ENCODE measurements at regions not wholly inside any gene's neighbourhood (a gene's known extent, or its start where the extent isn't known, plus 50 kb on each side); places are given as distances from the start of the nearest gene placed in this dataset.

DNA sequence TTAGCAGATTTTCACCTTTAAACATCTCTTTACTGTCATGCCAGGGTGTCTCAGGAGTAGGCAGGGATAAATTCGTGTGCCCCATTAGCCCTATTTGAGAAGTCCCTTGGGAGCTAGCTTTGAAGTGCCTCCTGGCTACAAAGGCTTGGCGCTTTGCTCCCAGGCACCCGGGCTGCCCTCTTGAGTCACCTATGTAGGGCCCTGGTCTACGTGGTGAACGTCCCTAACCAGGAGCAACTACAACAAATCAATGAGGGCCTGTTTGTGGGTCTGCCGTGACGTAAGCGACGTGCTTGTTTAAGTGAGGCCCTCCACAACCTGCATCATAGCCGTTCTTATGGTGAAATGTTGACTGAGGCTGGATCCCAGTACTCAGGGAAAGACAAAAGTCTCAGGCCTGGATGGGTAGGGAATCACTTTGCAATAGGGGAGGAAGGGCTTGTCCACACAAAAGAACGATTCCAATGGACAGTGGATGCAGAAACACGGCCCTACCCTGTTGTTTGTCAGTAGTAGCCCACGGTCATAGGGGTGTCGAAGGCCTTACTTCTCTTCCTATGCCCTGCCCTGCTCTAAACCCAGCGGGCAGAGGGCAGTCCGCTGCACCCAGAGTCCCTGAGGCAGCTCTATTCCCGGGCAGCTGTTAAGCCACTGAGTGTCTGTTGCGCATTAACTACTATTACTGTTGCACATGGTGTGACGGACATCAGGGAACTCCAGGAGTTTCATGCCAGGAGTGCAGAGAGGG, 93.9 kb downstream of the INHBB start:
- H3K4me1 ChIP-seq (ENCODE audit: control insufficient read depth, extremely low read depth, insufficient read depth, low read length): no peaks in the 10 kb centered on the region
- no peaks in the 10 kb centered on the region for H3K9me3 ChIP-seq (ENCODE audit: control insufficient read depth, insufficient read depth, low read depth, low read length)
- TF ChIP-seq EZH2 (IDR thresholded peaks at IDR 0.05; ENCODE audit: low read length, missing control alignments): no peak
- TF ChIP-seq, protein P1, sequence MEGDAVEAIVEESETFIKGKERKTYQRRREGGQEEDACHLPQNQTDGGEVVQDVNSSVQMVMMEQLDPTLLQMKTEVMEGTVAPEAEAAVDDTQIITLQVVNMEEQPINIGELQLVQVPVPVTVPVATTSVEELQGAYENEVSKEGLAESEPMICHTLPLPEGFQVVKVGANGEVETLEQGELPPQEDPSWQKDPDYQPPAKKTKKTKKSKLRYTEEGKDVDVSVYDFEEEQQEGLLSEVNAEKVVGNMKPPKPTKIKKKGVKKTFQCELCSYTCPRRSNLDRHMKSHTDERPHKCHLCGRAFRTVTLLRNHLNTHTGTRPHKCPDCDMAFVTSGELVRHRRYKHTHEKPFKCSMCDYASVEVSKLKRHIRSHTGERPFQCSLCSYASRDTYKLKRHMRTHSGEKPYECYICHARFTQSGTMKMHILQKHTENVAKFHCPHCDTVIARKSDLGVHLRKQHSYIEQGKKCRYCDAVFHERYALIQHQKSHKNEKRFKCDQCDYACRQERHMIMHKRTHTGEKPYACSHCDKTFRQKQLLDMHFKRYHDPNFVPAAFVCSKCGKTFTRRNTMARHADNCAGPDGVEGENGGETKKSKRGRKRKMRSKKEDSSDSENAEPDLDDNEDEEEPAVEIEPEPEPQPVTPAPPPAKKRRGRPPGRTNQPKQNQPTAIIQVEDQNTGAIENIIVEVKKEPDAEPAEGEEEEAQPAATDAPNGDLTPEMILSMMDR (conservative IDR thresholded peaks at IDR 0.05 in 1 of 2, IDR thresholded peaks at IDR 0.05 in 1 of 2; ENCODE audit: low read depth in 1 of 2, low read length in 2 of 2): no peak
- no peak overlapping the region for H3K4me3 ChIP-seq (replicated peaks in 1 of 4; ENCODE audit: control extremely low read depth in 1 of 4, insufficient read depth in 1 of 4, low read depth in 3 of 4, low read length in 4 of 4)
- no peak overlapping the region for H3K9ac ChIP-seq (ENCODE audit: insufficient read depth, low read length)
- H3K79me2 ChIP-seq (ENCODE audit: control insufficient read depth, insufficient read depth, low read length): no peaks in the 10 kb centered on the region
- H2AFZ ChIP-seq (ENCODE audit: low read length): no peak overlapping the region
- DNase-seq (ENCODE audit: low read depth in 2 of 2): no peak
- peaks cover 48% of the 10 kb centered on the region for H3K27me3 ChIP-seq (ENCODE audit: control insufficient read depth, insufficient read depth, low read length)
- H3K27ac ChIP-seq (ENCODE audit: insufficient read depth, low read length): no peak overlapping the region
- no peak overlapping the region for H3K4me2 ChIP-seq (ENCODE audit: extremely low read depth, insufficient read depth, low read length)
- H4K20me1 ChIP-seq (ENCODE audit: control insufficient read depth, extremely low read depth, insufficient read depth, low read length): no peaks in the 10 kb centered on the region
- no peaks in the 10 kb centered on the region for H3K36me3 ChIP-seq (ENCODE audit: control insufficient read depth, insufficient read depth, low read length)

DNA sequence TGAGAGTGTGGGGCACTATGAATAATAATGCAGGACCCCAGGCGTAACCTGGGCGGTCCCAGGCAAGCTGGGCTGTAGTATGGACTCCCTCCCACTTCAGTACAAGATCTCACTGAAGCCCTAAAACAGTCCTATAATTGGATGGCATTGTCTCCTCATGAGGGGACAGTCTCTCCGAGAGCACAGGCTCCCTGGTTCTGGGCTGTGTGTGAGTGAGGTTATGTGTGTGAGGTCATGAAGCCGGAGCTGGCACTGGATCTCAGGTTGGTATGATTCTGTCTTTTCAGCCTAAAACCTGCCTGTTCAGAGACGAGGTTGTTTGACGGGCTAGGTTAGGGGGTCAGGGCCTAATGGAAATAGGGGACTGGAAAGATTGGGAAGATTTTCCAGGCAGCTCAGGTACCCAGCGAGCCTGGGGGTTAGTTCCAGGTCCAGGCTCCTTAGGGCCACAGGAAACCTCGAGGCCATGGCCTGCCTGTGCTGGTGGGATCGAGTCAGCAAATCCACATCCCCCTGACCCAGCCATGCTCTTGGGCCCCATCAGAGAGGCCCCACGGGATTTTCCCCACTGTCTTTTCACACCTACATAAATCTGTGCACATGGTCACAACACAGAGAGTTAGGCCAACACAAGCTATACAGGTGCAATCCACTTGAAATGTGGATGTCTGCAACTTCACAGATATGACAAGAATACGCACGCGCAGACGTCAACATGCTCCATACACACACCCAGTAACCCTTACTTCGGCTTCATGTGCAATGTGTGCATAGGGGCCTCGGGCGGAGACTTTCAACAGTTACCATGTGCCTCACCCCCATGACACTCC, 94.8 kb downstream of the INHBB start:
- DNase-seq (ENCODE audit: low read depth in 2 of 2): no peak
- peaks cover 46% of the 10 kb centered on the region for H3K27me3 ChIP-seq (ENCODE audit: control insufficient read depth, insufficient read depth, low read length)

DNA sequence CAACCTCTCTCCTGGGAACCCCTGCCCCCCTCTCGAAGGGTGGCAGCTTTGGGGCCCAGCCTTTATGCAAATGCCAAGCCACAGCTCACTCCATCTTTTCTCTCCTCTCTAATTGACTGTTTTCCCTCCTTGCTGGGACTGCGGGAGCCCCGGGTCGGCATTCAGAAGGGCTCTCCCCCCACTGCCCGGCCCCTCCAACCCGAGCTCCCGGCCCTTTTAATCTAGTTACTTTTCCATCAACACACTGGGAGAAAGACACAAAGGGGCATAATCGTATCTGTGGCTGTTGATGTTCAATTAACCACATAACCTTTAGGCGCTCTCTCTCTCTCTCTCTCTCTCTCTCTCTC, 95.4 kb downstream of the INHBB start:
- H3K9me3 ChIP-seq (ENCODE audit: control insufficient read depth, insufficient read depth, low read depth, low read length): no peaks in the 10 kb centered on the region
- H3K27ac ChIP-seq (ENCODE audit: insufficient read depth, low read length): no peak overlapping the region
- H3K9ac ChIP-seq (ENCODE audit: insufficient read depth, low read length): no peak overlapping the region
- no peak for DNase-seq (ENCODE audit: low read depth in 2 of 2)
- TF ChIP-seq EZH2 (IDR thresholded peaks at IDR 0.05; ENCODE audit: low read length, missing control alignments): no peak
- TF ChIP-seq, protein P1 (conservative IDR thresholded peaks at IDR 0.05 in 1 of 2, IDR thresholded peaks at IDR 0.05 in 1 of 2; ENCODE audit: low read depth in 1 of 2, low read length in 2 of 2): no peak
- H4K20me1 ChIP-seq (ENCODE audit: control insufficient read depth, extremely low read depth, insufficient read depth, low read length): no peaks in the 10 kb centered on the region
- no peak overlapping the region for H2AFZ ChIP-seq (ENCODE audit: low read length)
- no peak overlapping the region for H3K4me2 ChIP-seq (ENCODE audit: extremely low read depth, insufficient read depth, low read length)
- no peak overlapping the region for H3K4me3 ChIP-seq (replicated peaks in 1 of 4; ENCODE audit: control extremely low read depth in 1 of 4, insufficient read depth in 1 of 4, low read depth in 3 of 4, low read length in 4 of 4)
- H3K4me1 ChIP-seq (ENCODE audit: control insufficient read depth, extremely low read depth, insufficient read depth, low read length): no peaks in the 10 kb centered on the region
- H3K79me2 ChIP-seq (ENCODE audit: control insufficient read depth, insufficient read depth, low read length): no peaks in the 10 kb centered on the region
- H3K36me3 ChIP-seq (ENCODE audit: control insufficient read depth, insufficient read depth, low read length): no peaks in the 10 kb centered on the region
- H3K27me3 ChIP-seq (ENCODE audit: control insufficient read depth, insufficient read depth, low read length): peaks cover 46% of the 10 kb centered on the region

More for the DNA sequence above, 94.8 kb downstream of the INHBB start:
- H3K9me3 ChIP-seq (ENCODE audit: control insufficient read depth, insufficient read depth, low read depth, low read length): no peaks in the 10 kb centered on the region
- TF ChIP-seq, protein P1 (conservative IDR thresholded peaks at IDR 0.05 in 1 of 2, IDR thresholded peaks at IDR 0.05 in 1 of 2; ENCODE audit: low read depth in 1 of 2, low read length in 2 of 2): no peak
- TF ChIP-seq EZH2 (IDR thresholded peaks at IDR 0.05; ENCODE audit: low read length, missing control alignments): no peak
- no peaks in the 10 kb centered on the region for H4K20me1 ChIP-seq (ENCODE audit: control insufficient read depth, extremely low read depth, insufficient read depth, low read length)
- no peak overlapping the region for H3K4me3 ChIP-seq (replicated peaks in 1 of 4; ENCODE audit: control extremely low read depth in 1 of 4, insufficient read depth in 1 of 4, low read depth in 3 of 4, low read length in 4 of 4)
- no peak overlapping the region for H3K27ac ChIP-seq (ENCODE audit: insufficient read depth, low read length)
- no peak overlapping the region for H3K4me2 ChIP-seq (ENCODE audit: extremely low read depth, insufficient read depth, low read length)
- no peak overlapping the region for H2AFZ ChIP-seq (ENCODE audit: low read length)
- H3K4me1 ChIP-seq (ENCODE audit: control insufficient read depth, extremely low read depth, insufficient read depth, low read length): no peaks in the 10 kb centered on the region
- no peak overlapping the region for H3K9ac ChIP-seq (ENCODE audit: insufficient read depth, low read length)
- H3K36me3 ChIP-seq (ENCODE audit: control insufficient read depth, insufficient read depth, low read length): no peaks in the 10 kb centered on the region
- H3K79me2 ChIP-seq (ENCODE audit: control insufficient read depth, insufficient read depth, low read length): no peaks in the 10 kb centered on the region
